SU-DHL-6 (cell line): ENCODE measurements at regions not wholly inside any gene's neighbourhood (a gene's known extent, or its start where the extent isn't known, plus 50 kb on each side); places are given as distances from the start of the nearest gene placed in this dataset.

Experiments used
- CTCF ChIP-seq: fragments of 200-600 bp; sonication (generic); IDR thresholded peaks from one replicate; pipeline ENCODE4 v1.5.1; 2017; ENCODE audit warnings: antibody characterized with exemption, mild to moderate bottlenecking, low read length, moderate library complexity; ENCODE audit not compliant: insufficient read depth, poor library complexity, severe bottlenecking
- EZH2phosphoT487 ChIP-seq: fragments of 200-600 bp; sonication (generic), shearing (Covaris generic); conservative IDR thresholded peaks from 2 replicates; pipeline ENCODE4 v1.6.1; 2018; ENCODE audit warnings: mild to moderate bottlenecking, antibody characterized with exemption, low read length, moderate library complexity, mixed read lengths

- TF ChIP-seq CTCF (no peak), EZH2phosphoT487 (no peak)
Observed at GRCh38 chr10:78936412-78937342, 132.1 kb upstream of the ZMIZ1 start.
